KG1 (cell line): ENCODE measurements at regions not wholly inside any gene's neighbourhood (a gene's known extent, or its start where the extent isn't known, plus 50 kb on each side); places are given as distances from the start of the nearest gene placed in this dataset.
"Not testable (repeated sequence)": the region's sequence is repeated elsewhere in the genome, so short reads cannot be mapped to it uniquely, and the experiment has no call there.

Experiments
- DNase-seq: peaks from one replicate; lab custom pipeline; 2025; lab: John Stamatoyannopoulos, UW

DNA sequence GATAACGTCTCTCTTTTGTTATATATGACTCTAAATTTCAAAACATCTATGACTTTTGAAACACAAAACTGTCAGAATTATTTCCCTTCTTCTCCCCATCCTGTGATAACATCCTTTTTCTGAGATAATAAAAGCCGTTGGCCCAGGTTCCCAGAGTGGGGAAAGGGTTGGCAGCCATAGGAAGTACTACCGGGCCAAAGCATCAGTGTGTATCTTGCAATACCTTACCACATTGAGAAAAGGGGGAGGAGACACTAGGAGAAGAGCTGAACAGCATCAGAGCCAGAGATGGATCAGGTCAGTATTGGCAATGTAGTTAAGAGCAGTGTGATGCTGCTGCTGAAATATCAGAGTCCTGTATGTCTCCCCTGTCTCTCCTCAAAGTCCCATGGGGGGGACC lies 210.0 kb upstream of the PROK2 start:
- DNase-seq, result no peak

GRCh38 chr3:71994203-71994602 lies 209.3 kb upstream of the PROK2 start:
- no peak for DNase-seq

- no peak for DNase-seq
Observed at GRCh38 chr3:71991681-71992080, 206.7 kb upstream of the PROK2 start.

- DNase-seq, result no peak
Observed at GRCh38 chr3:71991046-71991445, 206.1 kb upstream of the PROK2 start.

DNA sequence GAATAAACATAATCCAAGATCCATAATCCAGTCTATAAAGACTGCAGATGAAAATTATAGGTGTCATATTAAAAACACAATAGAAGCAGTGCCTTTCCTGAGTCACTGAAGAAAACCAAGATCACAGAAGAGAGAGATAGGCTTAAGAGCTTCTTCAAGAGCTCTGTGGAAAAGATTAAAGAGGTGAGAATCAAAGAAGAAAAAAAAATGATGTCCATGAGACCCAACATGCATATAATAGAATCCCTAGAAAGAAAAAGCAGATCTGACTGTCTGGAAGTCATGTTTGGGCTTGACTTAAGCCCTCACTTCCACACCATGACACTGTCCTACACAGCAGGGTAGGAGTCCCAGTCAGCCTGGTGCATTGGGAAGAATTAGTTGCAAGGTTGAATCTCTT lies 205.6 kb upstream of the PROK2 start:
- no peak for DNase-seq

- DNase-seq, result no peak
Observed at GRCh38 chr3:71989165-71989564, 204.2 kb upstream of the PROK2 start.

GRCh38 chr3:71987828-71988227 lies 202.9 kb upstream of the PROK2 start:
- peak; percentile 62 for DNase-seq

- DNase-seq, result no peak
Observed at GRCh38 chr3:71987089-71987735, 202.3 kb upstream of the PROK2 start.

GRCh38 chr3:71986606-71987005 lies 201.7 kb upstream of the PROK2 start:
- no peak for DNase-seq

- no peak for DNase-seq
Observed at GRCh38 chr3:71984843-71985613, 200.1 kb upstream of the PROK2 start.

DNA sequence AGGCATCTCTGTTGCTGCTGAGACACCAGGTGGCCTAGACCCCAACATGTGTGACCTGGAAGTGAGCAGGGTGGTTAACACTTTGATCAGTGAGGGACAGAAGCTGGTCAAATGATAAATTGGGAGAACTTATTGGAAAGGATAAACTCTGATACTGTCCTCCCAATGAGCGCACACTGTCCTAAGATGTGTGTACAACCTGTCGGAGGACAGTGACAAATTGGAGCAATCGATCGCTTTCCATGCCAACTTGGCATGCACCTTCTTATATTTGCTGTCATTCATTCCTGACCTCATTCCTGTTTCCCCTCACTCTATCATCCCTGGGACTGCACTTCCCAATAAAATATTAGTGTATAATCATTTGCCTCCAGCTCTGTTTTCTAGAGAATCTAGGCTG lies 198.7 kb upstream of the PROK2 start:
- no peak for DNase-seq

GRCh38 chr3:71982506-71983258 lies 197.7 kb upstream of the PROK2 start:
- not testable (repeated sequence) for DNase-seq

GRCh38 chr3:71979175-71979574 lies 194.2 kb upstream of the PROK2 start:
- DNase-seq, result no peak

DNA sequence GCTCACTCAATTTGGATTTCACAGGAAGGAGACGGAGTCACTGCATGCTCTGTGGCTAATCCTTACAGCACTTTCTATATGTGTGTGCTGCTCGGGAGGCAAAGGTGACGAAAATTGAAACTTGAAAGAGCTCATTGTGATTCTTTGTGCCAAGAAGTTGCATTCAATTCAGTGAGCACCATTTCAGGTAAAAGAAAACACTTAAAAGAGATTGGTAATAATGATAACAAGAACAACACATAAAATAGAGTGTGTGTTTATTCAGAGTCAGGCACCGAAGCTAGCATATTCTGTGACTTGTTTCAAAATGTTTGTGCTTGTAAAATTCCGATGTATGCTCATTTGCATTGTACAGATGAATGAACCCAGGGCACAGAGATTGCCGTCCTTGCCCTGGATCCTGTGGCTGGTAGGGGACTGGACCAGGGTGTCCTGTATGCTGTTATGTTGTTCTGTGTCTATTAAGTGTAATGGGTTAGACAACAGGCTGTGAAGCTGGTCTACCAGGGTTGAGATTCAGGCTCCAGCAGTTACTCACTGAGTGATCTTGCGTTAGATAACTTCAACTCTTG lies 193.3 kb upstream of the PROK2 start:
- no peak for DNase-seq

- DNase-seq, result no peak
Observed at GRCh38 chr3:71977525-71977924, 192.6 kb upstream of the PROK2 start.

DNA sequence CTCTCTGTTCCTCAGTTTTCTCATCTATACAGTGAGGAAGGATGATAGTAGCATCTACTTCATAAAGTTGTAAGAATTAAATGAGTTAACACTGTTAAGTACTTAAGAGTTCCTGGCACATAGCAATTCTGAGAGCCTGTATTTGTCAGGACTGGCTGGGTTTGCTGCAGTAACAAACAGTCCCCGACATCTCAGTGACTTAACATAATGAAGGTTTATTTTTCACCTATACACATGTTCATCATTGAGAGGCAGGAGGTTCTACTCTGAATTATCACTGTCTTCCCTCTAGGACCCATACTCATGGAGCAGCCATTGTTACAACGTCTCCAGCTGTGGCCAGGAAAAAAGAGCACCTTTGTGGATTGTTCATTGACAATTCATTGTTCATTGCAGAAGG lies 190.6 kb upstream of the PROK2 start:
- no peak for DNase-seq

GRCh38 chr3:71974786-71975185 lies 189.8 kb upstream of the PROK2 start:
- no peak for DNase-seq

DNA sequence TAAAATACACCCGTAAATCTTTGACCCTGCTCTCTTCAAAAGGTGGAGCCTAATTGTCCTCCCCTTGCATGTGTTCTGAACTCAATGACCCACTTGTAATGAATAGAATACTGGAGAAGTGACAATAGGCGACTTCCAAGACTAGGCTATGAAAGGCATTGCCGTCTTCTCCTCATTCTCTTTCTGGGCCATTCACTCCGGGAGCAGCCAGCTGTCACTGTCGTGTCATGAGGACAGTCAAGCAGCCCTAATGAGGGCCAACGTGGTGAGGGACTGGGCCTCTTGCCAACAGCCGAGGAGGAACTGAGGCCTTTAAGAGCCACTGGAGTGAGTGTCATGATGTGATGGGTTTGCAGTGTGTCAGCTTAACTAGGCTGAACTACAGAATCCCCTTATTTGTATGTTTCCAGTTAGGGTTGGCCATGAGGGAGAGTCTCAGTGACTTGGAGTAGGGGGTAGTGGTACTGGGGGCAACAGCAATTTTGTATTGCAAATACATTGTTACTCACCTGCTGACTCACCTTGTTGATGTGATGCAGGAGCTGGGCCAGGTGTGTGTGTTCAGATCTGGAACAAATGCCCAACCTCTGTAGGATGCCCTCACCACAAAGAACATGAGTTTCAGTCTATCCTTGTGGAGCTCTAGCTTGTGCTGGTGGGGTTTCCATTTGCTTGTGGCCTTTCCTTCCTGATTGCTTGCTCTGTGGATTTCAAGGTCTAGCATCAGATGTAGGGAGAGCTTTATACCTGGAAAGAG lies 188.5 kb upstream of the PROK2 start:
- DNase-seq, result no peak

DNA sequence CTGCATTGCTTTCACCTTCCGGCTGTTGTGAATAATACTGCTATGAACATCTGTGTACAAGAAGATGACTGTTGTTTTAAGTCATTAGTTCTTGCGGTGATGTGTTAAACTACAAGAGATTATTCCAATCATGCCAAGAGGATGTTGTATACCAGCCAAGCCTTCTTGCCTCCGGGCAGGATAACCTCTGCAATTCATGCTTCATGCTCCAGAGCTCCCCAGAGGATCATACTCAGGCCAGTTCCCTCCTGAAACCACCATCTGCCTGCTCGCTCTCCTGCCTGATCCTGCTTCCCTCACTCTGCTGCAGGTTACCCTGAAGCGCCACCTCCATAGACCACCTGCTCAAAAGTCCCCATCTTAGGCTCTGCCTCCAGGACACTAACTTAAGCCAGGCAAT lies 187.1 kb upstream of the PROK2 start:
- DNase-seq, result no peak

GRCh38 chr3:71968544-71968943 lies 183.6 kb upstream of the PROK2 start:
- no peak for DNase-seq

DNA sequence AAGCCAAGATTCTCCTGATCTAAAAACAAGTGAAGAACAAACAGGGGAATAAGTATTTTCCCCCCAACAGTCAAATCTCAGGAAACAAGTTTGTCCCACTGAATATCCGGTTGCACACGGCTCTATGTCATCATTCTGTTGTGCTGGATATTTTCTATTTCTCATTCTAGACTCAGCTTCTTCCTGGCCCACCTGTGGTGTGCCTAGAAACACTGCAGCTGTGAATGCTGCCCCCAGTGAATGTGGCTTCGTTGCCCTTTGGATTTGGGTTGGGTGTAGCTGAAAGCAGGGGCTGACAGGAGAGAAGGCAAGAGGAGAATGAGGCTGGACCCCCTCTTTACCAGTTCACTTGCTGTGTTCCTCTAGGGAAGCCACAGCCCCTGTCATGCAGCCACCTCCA lies 181.2 kb upstream of the PROK2 start:
- no peak for DNase-seq

DNA sequence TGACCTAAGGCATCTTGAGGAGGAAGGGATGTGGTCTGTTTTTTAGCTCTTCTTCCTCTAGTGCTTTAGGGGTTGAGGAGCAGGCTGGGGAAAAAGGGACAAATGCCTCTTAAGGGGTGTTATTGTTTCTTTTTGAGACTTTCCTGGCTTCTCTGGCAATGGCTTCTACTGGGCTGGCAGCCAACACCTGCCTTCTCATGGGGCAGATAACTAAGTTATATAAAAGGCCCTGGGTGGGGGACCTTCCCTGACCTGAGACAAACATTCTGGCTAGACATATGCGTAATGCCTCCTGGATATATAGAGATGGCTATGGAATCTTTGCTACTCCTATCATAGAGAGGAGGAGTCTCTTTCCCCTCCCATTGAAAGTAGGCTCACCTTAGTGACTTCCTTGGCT lies 179.2 kb upstream of the PROK2 start:
- no peak for DNase-seq
